PC-9 (cell line): ENCODE measurements at regions not wholly inside any gene's neighbourhood (a gene's known extent, or its start where the extent isn't known, plus 50 kb on each side); places are given as distances from the start of the nearest gene placed in this dataset.

ENCODE experiments used
- BruUV-seq: library from RNA; stranded (reverse); fragments of 400-500 nt; replicated peaks from 2 replicates; lab custom pipeline; 2021; lab: Mats Ljungman, UMichigan
- CTCF ChIA-PET: fragments of 300-600 bp; sonication (Branson Sonifier 250); formaldehyde crosslinking; loops from one replicate; lab custom pipeline; 2022; ENCODE audit warnings: antibody characterized with exemption; lab: Charles Lee
- POLR2A ChIA-PET: fragments of 300-600 bp; sonication (Branson Sonifier 250); formaldehyde crosslinking; loops from one replicate; lab custom pipeline; 2022; ENCODE audit warnings: antibody characterized with exemption; ENCODE audit not compliant: unreplicated experiment; lab: Charles Lee
- DNase-seq, 2 experiments: peaks; one replicate each; pipeline versions ENCODE4 v3.0.0 to v3.0.0-alpha.2; 2015 to 2022; ENCODE audit warnings: mixed read lengths in 1 of 2
- H2AFZ ChIP-seq: fragments of 200-600 bp; sonication (generic); 2 replicates; pipeline ENCODE4 v1.8.1; 2017; ENCODE audit warnings: antibody characterized with exemption
- H3F3A ChIP-seq: fragments of 200-600 bp; sonication (generic); 2 replicates; pipeline ENCODE4 v1.8.1; 2017; ENCODE audit warnings: antibody characterized with exemption, mild to moderate bottlenecking, low read depth; ENCODE audit not compliant: insufficient read depth
- H3K27ac ChIP-seq: fragments of 200-600 bp; sonication (generic); 2 replicates; pipeline ENCODE4 v1.6.1; 2016; ENCODE audit warnings: mixed run types
- H3K27me3 ChIP-seq: fragments of 200-600 bp; sonication (generic); 2 replicates; pipeline ENCODE4 v1.6.1; 2016; ENCODE audit warnings: low read depth, mixed run types; ENCODE audit not compliant: insufficient read depth
- H3K36me3 ChIP-seq: fragments of 200-600 bp; sonication (generic); 2 replicates; pipeline ENCODE4 v1.6.1; 2016; ENCODE audit warnings: low read depth, mixed run types
- H3K4me1 ChIP-seq: fragments of 200-600 bp; sonication (generic); replicated peaks from 2 replicates; pipeline ENCODE4 v1.6.1; 2016; ENCODE audit warnings: mixed run types; ENCODE audit not compliant: insufficient read depth
- H3K4me2 ChIP-seq: fragments of 200-600 bp; sonication (generic); 2 replicates; pipeline ENCODE4 v1.6.1; 2017; ENCODE audit warnings: mixed run types
- H3K4me3 ChIP-seq: fragments of 200-600 bp; sonication (generic); 2 replicates; pipeline ENCODE4 v1.6.1; 2016; ENCODE audit warnings: mixed run types
- H3K79me2 ChIP-seq: fragments of 200-600 bp; sonication (generic); 2 replicates; pipeline ENCODE4 v1.6.1; 2017; ENCODE audit warnings: low read depth, mixed run types
- H3K9me2 ChIP-seq: fragments of 200-600 bp; sonication (generic); 2 replicates; pipeline ENCODE4 v1.8.1; 2017; ENCODE audit warnings: mild to moderate bottlenecking; ENCODE audit not compliant: insufficient read depth
- H3K9me3 ChIP-seq: fragments of 200-600 bp; sonication (generic); 2 replicates; pipeline ENCODE4 v1.8.1; 2016; ENCODE audit warnings: low read depth; ENCODE audit not compliant: insufficient read depth
- H4K20me1 ChIP-seq: fragments of 200-600 bp; sonication (generic); 2 replicates; pipeline ENCODE4 v1.8.1; 2017; ENCODE audit not compliant: insufficient read depth
- CTCF ChIP-seq: fragments of 200-600 bp; sonication (generic); conservative IDR thresholded peaks from 2 replicates; pipeline ENCODE4 v1.6.1; 2017; ENCODE audit warnings: mixed run types, antibody characterized with exemption, mild to moderate bottlenecking, moderate library complexity
- EZH2 ChIP-seq: fragments of 200-600 bp; sonication (generic); IDR thresholded peaks from 2 replicates; pipeline ENCODE4 v1.8.0; 2017; ENCODE audit warnings: antibody characterized with exemption, low read depth
- intact Hi-C: fragments of 100-400 bp; cut with micrococcal nuclease; formaldehyde crosslinking; loops from one replicate; pipeline ENCODE4 v1.10.0; 2022; ENCODE audit not compliant: unreplicated experiment

GRCh38 chr19:32266460-32266859, 79.0 kb upstream of the ZNF507 start:
- Histone ChIP-seq H3K27ac (no peak overlapping the region), H3K27me3 (peaks cover 96% of the 10 kb centered on the region), H2AFZ (no peak overlapping the region), H3K9me2 (no peaks in the 10 kb centered on the region), H3K4me2 (no peak overlapping the region), H4K20me1 (no peaks in the 10 kb centered on the region), H3K4me3 (no peak overlapping the region), H3K79me2 (no peaks in the 10 kb centered on the region), H3K9me3 (no peaks in the 10 kb centered on the region), H3F3A (no peaks in the 10 kb centered on the region), H3K36me3 (no peaks in the 10 kb centered on the region), H3K4me1 (no peaks in the 10 kb centered on the region)
- ChIA-PET CTCF (no interaction called here), POLR2A (no interaction called here)
- DNase-seq, result no peak
- BruUV-seq, result no TSS peak
- intact Hi-C loops, result no loop called here
- no peak for TF ChIP-seq EZH2
- TF ChIP-seq CTCF, result no peak

GRCh38 chr19:32268381-32268780, 77.0 kb upstream of the ZNF507 start:
- no peaks in the 10 kb centered on the region for H3K9me2 ChIP-seq
- no peaks in the 10 kb centered on the region for H4K20me1 ChIP-seq
- H3K4me2 ChIP-seq, result no peak overlapping the region
- H3K4me1 ChIP-seq, result no peaks in the 10 kb centered on the region
- H3K79me2 ChIP-seq, result no peaks in the 10 kb centered on the region
- DNase-seq, result no peak
- intact Hi-C loops, result no loop called here
- CTCF ChIA-PET, result no interaction called here
- BruUV-seq, result no TSS peak
- POLR2A ChIA-PET, result no interaction called here
- H3K36me3 ChIP-seq, result no peaks in the 10 kb centered on the region
- no peak overlapping the region for H3K27ac ChIP-seq
- no peaks in the 10 kb centered on the region for H3K9me3 ChIP-seq
- peaks cover 96% of the 10 kb centered on the region for H3K27me3 ChIP-seq
- H3K4me3 ChIP-seq, result no peak overlapping the region
- no peak overlapping the region for H2AFZ ChIP-seq
- TF ChIP-seq EZH2, result no peak
- TF ChIP-seq CTCF, result no peak
- no peaks in the 10 kb centered on the region for H3F3A ChIP-seq

DNA sequence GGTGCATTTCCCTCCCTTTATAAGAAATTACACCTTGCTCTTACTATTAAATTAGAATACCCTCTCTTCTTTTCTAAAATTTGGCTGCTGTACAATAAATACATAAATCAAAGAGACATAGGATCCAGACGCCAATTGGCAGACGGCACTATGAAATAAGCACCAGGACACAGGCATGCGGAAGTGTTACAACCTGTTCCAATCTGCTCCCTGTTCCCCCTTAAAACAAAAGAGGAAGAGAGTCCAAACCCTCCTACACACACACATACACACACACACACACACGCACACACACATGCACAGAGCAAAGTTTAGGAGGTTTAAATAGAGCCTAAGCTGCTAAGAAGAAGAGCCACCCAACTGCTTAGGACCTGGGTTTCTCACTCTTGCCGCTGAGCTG, 75.6 kb upstream of the ZNF507 start:
- no peaks in the 10 kb centered on the region for H3K9me2 ChIP-seq
- H3K4me3 ChIP-seq, result no peak overlapping the region
- no peak overlapping the region for H2AFZ ChIP-seq
- H3K4me1 ChIP-seq, result no peaks in the 10 kb centered on the region
- no peaks in the 10 kb centered on the region for H3K36me3 ChIP-seq
- H3K4me2 ChIP-seq, result no peak overlapping the region
- intact Hi-C loops, result no loop called here
- no peaks in the 10 kb centered on the region for H3F3A ChIP-seq
- no peaks in the 10 kb centered on the region for H3K9me3 ChIP-seq
- no peak overlapping the region for H3K27ac ChIP-seq
- CTCF ChIA-PET, result no interaction called here
- H3K27me3 ChIP-seq, result peaks cover 88% of the 10 kb centered on the region
- no peaks in the 10 kb centered on the region for H4K20me1 ChIP-seq
- no peak for DNase-seq
- POLR2A ChIA-PET, result no interaction called here
- TF ChIP-seq EZH2, result no peak
- TF ChIP-seq CTCF, result no peak
- BruUV-seq, result no TSS peak
- no peaks in the 10 kb centered on the region for H3K79me2 ChIP-seq
